ENCODE measurements at regions not wholly inside any gene's neighbourhood (a gene's known extent, or its start where the extent isn't known, plus 50 kb on each side); places are given as distances from the start of the nearest gene placed in this dataset.

GRCh38 chr15:31264559-31265089, 62.0 kb upstream of the KLF13 start:
- DNase-seq: no peak

GRCh38 chr15:31265090-31265870, 61.4 kb upstream of the KLF13 start:
- no peak for DNase-seq

- peak; percentile 10 for DNase-seq
These were observed 60.5 kb upstream of the KLF13 start for GRCh38 chr15:31265871-31266711.

- no peak for DNase-seq
These were observed 59.9 kb upstream of the KLF13 start for GRCh38 chr15:31266712-31267111.

- DNase-seq: no peak
These were observed 59.2 kb upstream of the KLF13 start for GRCh38 chr15:31267161-31268107.

- DNase-seq: no peak
These were observed 58.5 kb upstream of the KLF13 start for GRCh38 chr15:31268108-31268501.

- DNase-seq: no peak
These were observed 57.5 kb upstream of the KLF13 start for GRCh38 chr15:31268911-31269784.

GRCh38 chr15:31269816-31270575, 56.6 kb upstream of the KLF13 start:
- DNase-seq: no peak

GRCh38 chr15:31270767-31271166, 55.9 kb upstream of the KLF13 start:
- no peak for DNase-seq

GRCh38 chr15:31271224-31271635, 55.4 kb upstream of the KLF13 start:
- DNase-seq: no peak

GRCh38 chr15:31271711-31272557, 54.7 kb upstream of the KLF13 start:
- DNase-seq: no peak

- DNase-seq: no peak
These were observed 53.9 kb upstream of the KLF13 start for GRCh38 chr15:31272558-31273257.

- DNase-seq: no peak
These were observed 53.2 kb upstream of the KLF13 start for GRCh38 chr15:31273258-31273941.

- no peak for DNase-seq
These were observed 51.9 kb upstream of the KLF13 start for GRCh38 chr15:31274496-31275330.

- no peak for DNase-seq
These were observed 51.0 kb upstream of the KLF13 start for GRCh38 chr15:31275331-31276262.
